22Rv1 (cell line): ENCODE measurements at regions not wholly inside any gene's neighbourhood (a gene's known extent, or its start where the extent isn't known, plus 50 kb on each side); places are given as distances from the start of the nearest gene placed in this dataset.

Experiments
- H3K27ac ChIP-seq: fragments of 450-650 bp; 2 replicates; pipeline ENCODE4 v1.5.1; 2017
- CTCF ChIP-seq: fragments of 450-650 bp; IDR thresholded peaks from 2 replicates; pipeline ENCODE4 v1.5.1; 2017; ENCODE audit warnings: mild to moderate bottlenecking
- ZFX ChIP-seq: fragments of 450-650 bp; IDR thresholded peaks from 2 replicates; pipeline ENCODE4 v1.6.1; 2017; ENCODE audit warnings: antibody characterized with exemption, borderline replicate concordance

- TF ChIP-seq CTCF (no peak), ZFX (no peak)
- no peak overlapping the region for H3K27ac ChIP-seq
Observed at GRCh38 chr3:124203292-124203691, 211.4 kb upstream of the ROPN1 start.

DNA sequence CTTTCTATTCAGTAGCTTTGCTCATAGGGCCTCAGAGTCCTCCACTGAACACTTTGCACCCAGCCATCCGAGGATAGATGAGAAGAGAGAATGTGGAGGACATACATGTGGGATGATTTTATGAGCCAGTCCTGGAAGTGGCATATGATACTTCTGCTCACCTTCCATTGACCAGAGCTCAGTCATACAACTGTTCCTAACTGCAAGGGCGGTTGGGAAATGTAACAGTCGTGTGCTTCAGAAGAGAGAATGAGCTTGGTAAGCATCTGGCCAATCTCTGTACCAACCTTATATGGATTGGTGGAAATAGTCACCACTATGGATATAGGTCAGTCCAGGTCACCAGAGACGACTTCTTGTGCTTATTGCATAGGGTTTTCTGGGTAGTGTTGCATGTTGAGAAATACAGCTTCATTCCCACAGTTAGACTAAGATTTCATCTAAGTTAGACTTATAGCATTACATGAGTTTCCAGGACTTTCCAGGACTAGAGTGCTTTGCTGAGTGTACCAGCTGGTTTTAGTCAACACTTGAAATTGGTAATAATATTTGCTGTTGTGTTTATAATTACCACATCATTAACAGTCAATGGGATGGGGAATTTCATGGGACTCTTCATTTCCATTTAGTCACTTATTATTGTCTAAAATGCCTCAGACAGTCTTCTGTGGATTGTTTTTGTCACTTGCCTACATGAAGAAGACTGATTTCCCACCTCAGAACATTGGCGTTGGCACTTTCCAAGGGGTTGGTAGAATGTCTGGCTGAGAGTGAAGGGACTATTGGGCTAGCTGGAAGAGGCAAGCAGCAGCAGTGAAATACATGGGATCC is 214.5 kb upstream of the ROPN1 start:
- no peak overlapping the region for H3K27ac ChIP-seq
- TF ChIP-seq ZFX (no peak), CTCF (no peak)

- TF ChIP-seq ZFX (no peak), CTCF (no peak)
Observed at GRCh38 chr3:124207077-124207476, 215.2 kb upstream of the ROPN1 start.

GRCh38 chr3:124207873-124208485 is 216.1 kb upstream of the ROPN1 start:
- no peak overlapping the region for H3K27ac ChIP-seq
- TF ChIP-seq ZFX (no peak), CTCF (no peak)

More at GRCh38 chr3:124207077-124207476, 215.2 kb upstream of the ROPN1 start:
- H3K27ac ChIP-seq: no peak overlapping the region

DNA sequence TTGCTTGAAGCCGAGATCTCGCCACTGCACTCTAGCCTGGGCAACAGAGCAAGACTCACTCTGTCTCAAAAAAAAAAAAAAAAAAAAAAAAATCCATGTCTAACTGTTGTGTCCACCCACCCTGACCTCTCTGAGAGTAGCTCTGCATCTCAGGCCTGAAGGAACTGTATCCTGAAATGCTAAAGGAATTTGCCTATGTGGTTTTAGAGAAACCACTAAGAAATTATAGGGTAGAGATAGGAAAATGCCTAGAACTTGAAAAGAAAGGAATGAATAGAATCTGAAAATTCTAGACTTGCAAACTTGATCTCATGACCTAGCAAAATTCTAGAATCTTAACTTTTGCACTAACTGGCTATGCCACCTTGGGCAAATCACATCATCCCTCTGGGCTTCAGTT is 217.5 kb upstream of the ROPN1 start:
- no peak overlapping the region for H3K27ac ChIP-seq
- no peak for TF ChIP-seq ZFX
- TF ChIP-seq CTCF: no peak

- H3K27ac ChIP-seq: no peak overlapping the region
- no peak for TF ChIP-seq CTCF
- TF ChIP-seq ZFX: no peak
Observed at GRCh38 chr3:124210899-124211298, 219.0 kb upstream of the ROPN1 start.

- TF ChIP-seq CTCF (no peak), ZFX (no peak)
- H3K27ac ChIP-seq: no peak overlapping the region
Observed at GRCh38 chr3:124213641-124214040, 221.7 kb upstream of the ROPN1 start.
